GM23338 (cell line): ENCODE measurements at regions not wholly inside any gene's neighbourhood (a gene's known extent, or its start where the extent isn't known, plus 50 kb on each side); places are given as distances from the start of the nearest gene placed in this dataset.

Experiments used
- CREB1 ChIP-seq: fragments of 250-450 bp; sonication (Bioruptor Pico); IDR thresholded peaks from 2 replicates; pipeline ENCODE4 v1.5.0; 2020; ENCODE audit warnings: low read depth, mild to moderate bottlenecking, moderate library complexity
- CTCF ChIP-seq, 2 experiments: fragments of 200-600 bp in 1 of 2; sonication (generic) in 1 of 2; conservative IDR thresholded peaks; 2 replicates each; pipeline versions ENCODE4 v1.5.1 to v1.6.1; 2016 to 2017; ENCODE audit warnings: antibody characterized with exemption in 2 of 2, low read depth in 2 of 2, mild to moderate bottlenecking in 2 of 2, moderate library complexity in 1 of 2
- ETS1 ChIP-seq: IDR thresholded peaks from 2 replicates; pipeline ENCODE4 v1.6.1; 2016; ENCODE audit warnings: antibody characterized with exemption
- EZH2 ChIP-seq: fragments of 200-600 bp; sonication (generic); IDR thresholded peaks from one replicate; pipeline ENCODE4 v1.8.0; 2017; ENCODE audit warnings: antibody characterized with exemption, mild to moderate bottlenecking, low read depth; ENCODE audit not compliant: unreplicated experiment
- EZH2phosphoT487 ChIP-seq: fragments of 200-600 bp; sonication (generic); IDR thresholded peaks from one replicate; pipeline ENCODE4 v1.8.1; 2018; ENCODE audit warnings: antibody characterized with exemption; ENCODE audit not compliant: unreplicated experiment
- JUNB ChIP-seq: IDR thresholded peaks from one replicate; pipeline ENCODE4 v1.6.1; 2016; ENCODE audit warnings: antibody characterized with exemption; ENCODE audit not compliant: unreplicated experiment
- NANOG ChIP-seq: IDR thresholded peaks from 2 replicates; pipeline ENCODE4 v1.6.1; 2016; ENCODE audit warnings: antibody characterized with exemption, borderline replicate concordance
- POLR2AphosphoS5 ChIP-seq: IDR thresholded peaks from 2 replicates; pipeline ENCODE4 v1.6.1; 2016; ENCODE audit warnings: antibody characterized with exemption, low read depth
- REST ChIP-seq: IDR thresholded peaks from one replicate; pipeline ENCODE4 v1.6.1; 2018; ENCODE audit warnings: antibody characterized with exemption; ENCODE audit not compliant: unreplicated experiment
- STAT1 ChIP-seq: IDR thresholded peaks from one replicate; pipeline ENCODE4 v1.6.1; 2016; ENCODE audit warnings: antibody characterized with exemption; ENCODE audit not compliant: unreplicated experiment
- ZNF114 ChIP-seq: fragments of 250-450 bp; sonication (Bioruptor Pico); IDR thresholded peaks from 2 replicates; pipeline ENCODE4 v1.5.0; 2020; ENCODE audit warnings: mild to moderate bottlenecking, moderate library complexity
- ZNF331 ChIP-seq: fragments of 250-450 bp; sonication (Bioruptor Pico); IDR thresholded peaks from 2 replicates; pipeline ENCODE4 v1.5.0; 2020; ENCODE audit warnings: low read depth, mild to moderate bottlenecking, moderate library complexity

GRCh38 chr5:90191352-90192045 is 218.1 kb downstream of the CETN3 start:
- no peak for TF ChIP-seq CTCF (conservative IDR thresholded peaks at IDR 0.05; ENCODE audit: low read depth in 2 of 2)
- TF ChIP-seq REST, result no peak
- no peak for TF ChIP-seq NANOG
- TF ChIP-seq EZH2, result no peak
- TF ChIP-seq ETS1, result no peak
- TF ChIP-seq CREB1, result no peak
- TF ChIP-seq POLR2AphosphoS5, result no peak
- no peak for TF ChIP-seq ZNF114 (CRISPR knock-in tag)
- no peak for TF ChIP-seq EZH2phosphoT487
- no peak for TF ChIP-seq JUNB
- TF ChIP-seq STAT1, result no peak
- no peak for TF ChIP-seq ZNF331 (CRISPR knock-in tag)
